DMS79 (cell line): ENCODE measurements at regions not wholly inside any gene's neighbourhood (a gene's known extent, or its start where the extent isn't known, plus 50 kb on each side); places are given as distances from the start of the nearest gene placed in this dataset.
"Not testable (repeated sequence)": the region's sequence is repeated elsewhere in the genome, so short reads cannot be mapped to it uniquely, and the experiment has no call there.

Experiments used
- DNase-seq: peaks from one replicate; lab custom pipeline; 2025; lab: John Stamatoyannopoulos, UW

DNA sequence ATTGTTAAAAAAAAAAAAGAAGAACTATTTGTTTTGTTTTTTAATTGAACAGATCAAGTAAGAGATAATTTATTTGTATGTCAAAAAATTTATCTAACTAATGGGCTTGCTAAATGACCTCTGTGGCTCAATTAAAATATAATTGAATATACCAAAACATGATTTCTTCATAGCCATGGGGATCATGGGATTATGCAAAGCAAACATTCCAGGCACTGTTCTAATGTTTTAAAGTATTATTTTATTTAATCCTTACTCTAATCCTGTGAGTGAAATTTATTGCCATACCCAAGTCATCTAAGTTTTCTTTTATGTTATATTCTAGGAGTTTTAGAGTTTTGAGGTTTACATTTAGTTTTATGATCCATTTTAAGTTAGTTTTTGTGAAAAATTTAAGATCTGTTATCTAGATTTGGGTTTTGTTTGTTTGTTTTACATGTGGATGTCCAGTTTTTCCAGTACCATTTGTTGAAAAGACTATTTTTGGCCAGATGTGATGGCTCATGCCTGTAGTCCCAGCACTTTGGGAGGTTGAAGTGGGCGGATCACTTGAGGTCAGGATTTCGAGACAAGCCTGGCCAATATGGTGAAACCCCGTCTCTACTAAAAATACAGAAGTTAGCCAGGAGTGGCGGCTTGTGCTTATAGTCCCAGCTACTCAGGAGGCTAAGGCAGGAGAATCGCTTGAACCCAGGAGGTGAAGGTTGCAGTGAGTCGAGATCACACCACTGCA, 52.3 kb upstream of the CNOT10 start:
- no peak for DNase-seq

DNA sequence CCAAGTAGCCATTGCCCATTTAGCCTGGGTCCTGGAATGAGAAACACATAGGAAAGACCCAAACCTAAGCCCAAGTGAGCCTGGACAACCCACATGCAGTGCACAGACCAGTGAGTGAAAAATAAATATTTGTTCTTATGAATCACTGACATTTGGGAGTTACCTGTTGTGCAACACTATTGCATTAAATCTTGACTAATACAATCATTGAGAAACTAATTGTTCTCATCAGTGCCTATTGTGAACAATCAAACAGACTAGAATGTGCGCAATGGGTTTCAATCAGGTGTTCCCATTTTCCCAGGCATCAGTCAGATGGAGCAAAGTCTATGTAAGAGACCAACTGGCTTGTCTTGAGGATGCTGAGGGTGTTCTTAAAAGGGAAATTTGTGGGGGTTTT, 54.7 kb upstream of the CNOT10 start:
- DNase-seq = no peak

DNA sequence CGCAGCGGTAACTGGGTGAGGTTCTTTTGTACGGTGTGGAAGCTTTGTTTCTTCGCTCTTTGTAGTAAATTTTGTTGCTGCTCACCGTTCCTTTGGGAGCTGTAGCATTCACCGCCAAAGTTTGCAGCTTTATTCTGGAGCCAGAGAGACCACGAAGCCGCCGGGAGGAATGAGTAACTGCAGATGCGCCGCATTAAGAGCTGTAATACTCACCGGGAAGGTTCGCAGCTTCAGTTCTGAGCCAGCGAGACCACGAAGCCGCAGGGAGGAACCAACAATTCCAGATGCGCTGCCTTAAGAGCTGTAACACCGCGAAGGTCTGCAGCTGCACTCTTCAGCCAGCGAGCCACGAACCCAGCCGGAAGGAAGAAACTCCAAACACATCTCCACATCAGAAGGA, 56.0 kb upstream of the DYNC1LI1 start:
- DNase-seq = no peak

DNA sequence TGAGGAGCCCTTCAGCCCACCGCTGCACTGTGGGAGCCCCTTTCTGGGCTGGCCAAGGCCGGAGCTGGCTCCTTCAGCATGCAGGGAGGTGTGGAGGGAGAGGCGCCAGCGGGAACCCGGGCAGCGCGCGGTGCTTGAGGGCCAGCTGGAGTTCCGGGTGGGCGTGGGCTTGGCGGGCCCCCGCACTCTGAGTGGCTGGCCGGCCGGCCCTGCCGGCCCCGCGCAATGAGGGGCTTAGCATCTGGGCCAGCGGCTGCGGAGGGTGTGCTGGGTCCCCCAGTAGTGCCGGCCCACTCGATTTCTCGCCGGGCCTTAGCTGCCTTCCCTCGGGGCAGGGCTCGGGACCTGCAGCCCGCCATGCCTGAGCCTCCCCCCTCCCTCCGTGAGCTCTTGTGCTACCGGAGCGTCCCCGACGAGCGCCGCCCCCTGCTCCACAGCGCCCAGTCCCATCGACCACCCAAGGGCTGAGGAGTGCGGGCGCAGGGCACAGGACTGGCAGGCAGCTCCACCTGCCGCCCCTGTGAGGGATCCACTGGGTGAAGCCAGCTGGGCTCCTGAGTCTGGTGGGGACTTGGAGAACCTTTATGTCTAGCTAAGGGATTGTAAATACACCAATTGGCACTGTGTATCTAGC, 55.0 kb upstream of the DYNC1LI1 start:
- DNase-seq = not testable (repeated sequence)

DNA sequence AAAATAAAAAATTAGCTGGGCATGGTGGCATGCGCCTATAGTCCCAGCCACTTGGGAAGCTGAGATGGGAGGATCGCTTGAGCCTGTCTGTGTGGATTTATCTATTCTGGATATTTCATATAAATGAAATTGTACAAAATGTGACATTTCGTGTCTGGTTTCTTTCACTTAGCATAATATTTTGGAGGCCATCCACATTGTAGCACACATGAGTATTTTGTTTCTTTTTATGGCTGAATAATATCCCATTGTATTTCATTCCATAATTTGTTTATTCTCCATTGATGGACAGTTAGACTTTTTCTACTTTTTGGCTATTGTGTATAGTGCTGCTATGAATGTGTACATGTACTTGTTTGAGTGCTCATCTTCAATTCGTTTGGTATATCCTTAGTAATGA, 52.9 kb upstream of the DYNC1LI1 start:
- no peak for DNase-seq

DNA sequence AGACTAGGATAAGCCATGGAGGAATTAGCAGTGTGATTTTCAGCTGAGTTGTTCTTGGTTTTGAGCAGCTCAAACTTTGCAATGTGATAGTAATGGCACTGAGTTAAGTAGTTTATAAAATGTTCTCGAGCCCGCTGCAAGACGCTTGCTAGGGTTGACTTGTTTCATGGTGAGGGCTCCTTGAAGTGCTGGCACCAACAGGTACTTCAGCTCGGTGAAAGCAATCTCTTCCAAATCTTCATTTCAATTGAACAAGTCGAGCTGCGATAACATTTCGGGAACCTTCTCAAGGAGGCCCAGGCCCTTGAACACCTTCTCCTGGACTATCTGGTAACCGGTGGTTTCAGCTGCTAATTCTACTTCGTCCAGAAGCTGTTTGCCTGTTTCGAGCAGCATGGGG, 50.8 kb upstream of the DYNC1LI1 start:
- DNase-seq = peak; percentile 53

DNA sequence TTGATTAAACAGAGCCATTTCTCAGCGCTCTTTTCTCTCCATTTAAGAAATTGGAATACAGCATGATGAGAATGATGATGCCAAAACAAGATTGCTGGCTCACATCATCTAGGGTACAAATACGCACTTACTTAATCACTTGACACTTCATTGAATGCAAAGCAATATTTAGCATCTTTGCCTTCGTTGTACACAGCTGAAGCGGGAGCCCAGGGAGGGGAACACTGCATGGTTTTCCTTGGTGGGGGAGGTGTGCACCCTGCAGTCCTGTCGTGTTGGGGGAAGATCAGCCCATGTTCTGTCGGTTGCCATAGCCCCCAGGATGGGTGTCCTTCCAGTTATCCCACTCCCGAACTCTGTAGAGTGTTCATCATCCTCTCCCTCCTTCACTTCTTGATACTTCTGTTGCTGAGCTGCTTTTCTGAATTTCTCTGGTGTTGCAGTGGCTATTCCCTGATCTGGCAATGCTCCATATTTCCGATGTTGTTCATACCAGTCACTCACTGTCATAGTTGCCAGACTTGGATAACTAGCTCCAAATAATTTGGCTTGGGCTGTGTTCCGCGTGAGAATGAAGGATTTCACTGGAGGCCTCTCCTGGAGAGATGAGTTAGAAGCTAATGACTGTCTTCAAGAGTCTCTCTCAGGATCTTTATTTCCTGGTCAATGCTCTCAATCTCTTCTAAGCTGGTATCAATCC, 50.1 kb upstream of the DYNC1LI1 start:
- no peak for DNase-seq
